ENCODE measurements at regions not wholly inside any gene's neighbourhood (a gene's known extent, or its start where the extent isn't known, plus 50 kb on each side); places are given as distances from the start of the nearest gene placed in this dataset.

DNA sequence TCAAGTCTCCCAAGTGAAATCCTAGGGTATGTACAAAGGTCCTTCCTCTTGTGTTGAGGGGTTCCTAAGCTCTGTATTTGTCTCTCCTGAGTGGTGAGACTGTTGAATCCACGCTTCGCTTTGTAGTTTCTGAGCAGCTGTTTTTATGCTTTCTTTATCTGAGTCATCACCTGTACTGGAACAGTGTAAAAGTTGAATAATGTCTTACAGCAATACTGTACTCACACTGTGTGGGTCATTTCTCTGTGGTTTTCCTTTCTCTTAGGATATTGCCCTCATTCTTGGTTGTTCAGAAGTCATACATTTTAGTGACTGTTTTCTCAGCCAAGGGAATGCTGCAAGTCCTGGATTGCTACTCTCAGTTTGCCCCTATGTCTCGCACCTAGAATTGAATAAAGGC is 1596.6 kb downstream of the SLITRK5 start:
- no peak overlapping the region for H3K4me3 ChIP-seq (ENCODE audit: low read depth in 1 of 3, low read length in 3 of 3)
- no peaks in the 10 kb centered on the region for H3K27me3 ChIP-seq (ENCODE audit: control insufficient read depth in 4 of 4, insufficient read depth in 4 of 4, low read length in 3 of 4)
- no peaks in the 10 kb centered on the region for H3K9me3 ChIP-seq (ENCODE audit: control insufficient read depth in 4 of 4, low read length in 3 of 4)
- no peak overlapping the region for H3K9ac ChIP-seq (ENCODE audit: low read depth in 1 of 2, low read length in 2 of 2)
- no peaks in the 10 kb centered on the region for H3K36me3 ChIP-seq (ENCODE audit: control insufficient read depth in 4 of 4, insufficient read depth in 3 of 4, low read depth in 1 of 4, low read length in 3 of 4)
- 71% methylated on average over 3 of the region's 3 CpGs for WGBS
- H3K27ac ChIP-seq (ENCODE audit: low read depth in 1 of 2, low read length in 2 of 2), result no peak overlapping the region
- no peaks in the 10 kb centered on the region for H3K4me1 ChIP-seq (ENCODE audit: control insufficient read depth in 4 of 4, insufficient read depth in 4 of 4, low read length in 3 of 4)
- no peak for DNase-seq (ENCODE audit: low spot score)
- TF ChIP-seq, protein P1, sequence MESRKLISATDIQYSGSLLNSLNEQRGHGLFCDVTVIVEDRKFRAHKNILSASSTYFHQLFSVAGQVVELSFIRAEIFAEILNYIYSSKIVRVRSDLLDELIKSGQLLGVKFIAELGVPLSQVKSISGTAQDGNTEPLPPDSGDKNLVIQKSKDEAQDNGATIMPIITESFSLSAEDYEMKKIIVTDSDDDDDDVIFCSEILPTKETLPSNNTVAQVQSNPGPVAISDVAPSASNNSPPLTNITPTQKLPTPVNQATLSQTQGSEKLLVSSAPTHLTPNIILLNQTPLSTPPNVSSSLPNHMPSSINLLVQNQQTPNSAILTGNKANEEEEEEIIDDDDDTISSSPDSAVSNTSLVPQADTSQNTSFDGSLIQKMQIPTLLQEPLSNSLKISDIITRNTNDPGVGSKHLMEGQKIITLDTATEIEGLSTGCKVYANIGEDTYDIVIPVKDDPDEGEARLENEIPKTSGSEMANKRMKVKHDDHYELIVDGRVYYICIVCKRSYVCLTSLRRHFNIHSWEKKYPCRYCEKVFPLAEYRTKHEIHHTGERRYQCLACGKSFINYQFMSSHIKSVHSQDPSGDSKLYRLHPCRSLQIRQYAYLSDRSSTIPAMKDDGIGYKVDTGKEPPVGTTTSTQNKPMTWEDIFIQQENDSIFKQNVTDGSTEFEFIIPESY (IDR thresholded peaks at IDR 0.05), result no peak
- TF ChIP-seq, protein P2, sequence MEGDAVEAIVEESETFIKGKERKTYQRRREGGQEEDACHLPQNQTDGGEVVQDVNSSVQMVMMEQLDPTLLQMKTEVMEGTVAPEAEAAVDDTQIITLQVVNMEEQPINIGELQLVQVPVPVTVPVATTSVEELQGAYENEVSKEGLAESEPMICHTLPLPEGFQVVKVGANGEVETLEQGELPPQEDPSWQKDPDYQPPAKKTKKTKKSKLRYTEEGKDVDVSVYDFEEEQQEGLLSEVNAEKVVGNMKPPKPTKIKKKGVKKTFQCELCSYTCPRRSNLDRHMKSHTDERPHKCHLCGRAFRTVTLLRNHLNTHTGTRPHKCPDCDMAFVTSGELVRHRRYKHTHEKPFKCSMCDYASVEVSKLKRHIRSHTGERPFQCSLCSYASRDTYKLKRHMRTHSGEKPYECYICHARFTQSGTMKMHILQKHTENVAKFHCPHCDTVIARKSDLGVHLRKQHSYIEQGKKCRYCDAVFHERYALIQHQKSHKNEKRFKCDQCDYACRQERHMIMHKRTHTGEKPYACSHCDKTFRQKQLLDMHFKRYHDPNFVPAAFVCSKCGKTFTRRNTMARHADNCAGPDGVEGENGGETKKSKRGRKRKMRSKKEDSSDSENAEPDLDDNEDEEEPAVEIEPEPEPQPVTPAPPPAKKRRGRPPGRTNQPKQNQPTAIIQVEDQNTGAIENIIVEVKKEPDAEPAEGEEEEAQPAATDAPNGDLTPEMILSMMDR (IDR thresholded peaks at IDR 0.05; ENCODE audit: low read depth, low read length, missing input control), result no peak
- no peak for TF ChIP-seq TAF1 (conservative IDR thresholded peaks at IDR 0.05)
- TF ChIP-seq HNF4A (conservative IDR thresholded peaks at IDR 0.05), result no peak

DNA sequence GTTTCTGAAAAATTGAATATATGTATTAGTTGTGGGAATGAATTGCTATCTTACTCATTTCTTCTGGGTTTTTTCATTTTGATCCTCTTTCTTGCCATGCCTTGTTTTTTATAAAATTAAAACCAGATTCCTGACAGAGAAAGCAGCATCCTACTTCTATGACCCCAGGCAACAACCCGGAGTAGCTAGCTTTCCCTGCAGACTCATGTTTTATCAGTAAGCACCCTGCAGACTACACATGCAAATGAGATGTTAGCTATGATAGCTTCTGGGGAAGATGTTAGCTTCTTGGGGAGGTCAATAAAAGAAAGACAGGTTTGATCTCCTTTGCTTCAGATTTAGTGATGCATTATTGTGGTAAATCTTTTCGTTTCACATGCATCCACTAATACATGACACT is 1598.6 kb downstream of the SLITRK5 start:
- Histone ChIP-seq H3K4me3 (ENCODE audit: low read depth in 1 of 3, low read length in 3 of 3) (no peak overlapping the region), H3K9me3 (ENCODE audit: control insufficient read depth in 4 of 4, low read length in 3 of 4) (no peaks in the 10 kb centered on the region), H3K27me3 (ENCODE audit: control insufficient read depth in 4 of 4, insufficient read depth in 4 of 4, low read length in 3 of 4) (no peaks in the 10 kb centered on the region), H3K36me3 (ENCODE audit: control insufficient read depth in 4 of 4, insufficient read depth in 3 of 4, low read depth in 1 of 4, low read length in 3 of 4) (no peaks in the 10 kb centered on the region), H3K4me1 (ENCODE audit: control insufficient read depth in 4 of 4, insufficient read depth in 4 of 4, low read length in 3 of 4) (no peaks in the 10 kb centered on the region), H3K27ac (ENCODE audit: low read depth in 1 of 2, low read length in 2 of 2) (no peak overlapping the region), H3K9ac (ENCODE audit: low read depth in 1 of 2, low read length in 2 of 2) (no peak overlapping the region)
- no peak for DNase-seq (ENCODE audit: low spot score)
- TF ChIP-seq, protein P3, sequence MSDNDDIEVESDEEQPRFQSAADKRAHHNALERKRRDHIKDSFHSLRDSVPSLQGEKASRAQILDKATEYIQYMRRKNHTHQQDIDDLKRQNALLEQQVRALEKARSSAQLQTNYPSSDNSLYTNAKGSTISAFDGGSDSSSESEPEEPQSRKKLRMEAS (IDR thresholded peaks at IDR 0.05), result no peak
- no peak for TF ChIP-seq RXRA (IDR thresholded peaks at IDR 0.05)
- TF ChIP-seq HNF4A (conservative IDR thresholded peaks at IDR 0.05), result no peak
- no peak for TF ChIP-seq NR2F2 (IDR thresholded peaks at IDR 0.05)
- no peak for TF ChIP-seq JUND (IDR thresholded peaks at IDR 0.05)
- no peak for TF ChIP-seq YY1 (IDR thresholded peaks at IDR 0.05)
- TF ChIP-seq FOXA1 (IDR thresholded peaks at IDR 0.05), result no peak
- TF ChIP-seq, protein P4, sequence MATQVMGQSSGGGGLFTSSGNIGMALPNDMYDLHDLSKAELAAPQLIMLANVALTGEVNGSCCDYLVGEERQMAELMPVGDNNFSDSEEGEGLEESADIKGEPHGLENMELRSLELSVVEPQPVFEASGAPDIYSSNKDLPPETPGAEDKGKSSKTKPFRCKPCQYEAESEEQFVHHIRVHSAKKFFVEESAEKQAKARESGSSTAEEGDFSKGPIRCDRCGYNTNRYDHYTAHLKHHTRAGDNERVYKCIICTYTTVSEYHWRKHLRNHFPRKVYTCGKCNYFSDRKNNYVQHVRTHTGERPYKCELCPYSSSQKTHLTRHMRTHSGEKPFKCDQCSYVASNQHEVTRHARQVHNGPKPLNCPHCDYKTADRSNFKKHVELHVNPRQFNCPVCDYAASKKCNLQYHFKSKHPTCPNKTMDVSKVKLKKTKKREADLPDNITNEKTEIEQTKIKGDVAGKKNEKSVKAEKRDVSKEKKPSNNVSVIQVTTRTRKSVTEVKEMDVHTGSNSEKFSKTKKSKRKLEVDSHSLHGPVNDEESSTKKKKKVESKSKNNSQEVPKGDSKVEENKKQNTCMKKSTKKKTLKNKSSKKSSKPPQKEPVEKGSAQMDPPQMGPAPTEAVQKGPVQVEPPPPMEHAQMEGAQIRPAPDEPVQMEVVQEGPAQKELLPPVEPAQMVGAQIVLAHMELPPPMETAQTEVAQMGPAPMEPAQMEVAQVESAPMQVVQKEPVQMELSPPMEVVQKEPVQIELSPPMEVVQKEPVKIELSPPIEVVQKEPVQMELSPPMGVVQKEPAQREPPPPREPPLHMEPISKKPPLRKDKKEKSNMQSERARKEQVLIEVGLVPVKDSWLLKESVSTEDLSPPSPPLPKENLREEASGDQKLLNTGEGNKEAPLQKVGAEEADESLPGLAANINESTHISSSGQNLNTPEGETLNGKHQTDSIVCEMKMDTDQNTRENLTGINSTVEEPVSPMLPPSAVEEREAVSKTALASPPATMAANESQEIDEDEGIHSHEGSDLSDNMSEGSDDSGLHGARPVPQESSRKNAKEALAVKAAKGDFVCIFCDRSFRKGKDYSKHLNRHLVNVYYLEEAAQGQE (IDR thresholded peaks at IDR 0.05), result no peak
- TF ChIP-seq TAF1 (conservative IDR thresholded peaks at IDR 0.05), result no peak
- TF ChIP-seq, protein P2 (IDR thresholded peaks at IDR 0.05; ENCODE audit: low read depth, low read length, missing input control), result no peak
- TF ChIP-seq, protein P1 (IDR thresholded peaks at IDR 0.05), result no peak
- TF ChIP-seq, protein P5, sequence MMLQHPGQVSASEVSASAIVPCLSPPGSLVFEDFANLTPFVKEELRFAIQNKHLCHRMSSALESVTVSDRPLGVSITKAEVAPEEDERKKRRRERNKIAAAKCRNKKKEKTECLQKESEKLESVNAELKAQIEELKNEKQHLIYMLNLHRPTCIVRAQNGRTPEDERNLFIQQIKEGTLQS (IDR thresholded peaks at IDR 0.05), result no peak
- WGBS, result 42% methylated on average over 2 of the region's 2 CpGs

Measured in liver (tissue), 8 donors.